22Rv1 (cell line): ENCODE measurements at regions not wholly inside any gene's neighbourhood (a gene's known extent, or its start where the extent isn't known, plus 50 kb on each side); places are given as distances from the start of the nearest gene placed in this dataset.

Experiments
- CTCF ChIP-seq: fragments of 450-650 bp; IDR thresholded peaks from 2 replicates; pipeline ENCODE4 v1.5.1; 2017; ENCODE audit warnings: mild to moderate bottlenecking
- ZFX ChIP-seq: fragments of 450-650 bp; IDR thresholded peaks from 2 replicates; pipeline ENCODE4 v1.6.1; 2017; ENCODE audit warnings: antibody characterized with exemption, borderline replicate concordance

GRCh38 chr6:44560458-44561059 is 173.1 kb downstream of the CDC5L start:
- TF ChIP-seq CTCF (no peak), ZFX (no peak)
